ENCODE measurements at regions not wholly inside any gene's neighbourhood (a gene's known extent, or its start where the extent isn't known, plus 50 kb on each side); places are given as distances from the start of the nearest gene placed in this dataset.

GRCh38 chr15:39313881-39314280, 267.0 kb upstream of the THBS1 start:
- ChIA-PET CTCF (no interaction called here), POLR2A (no interaction called here)
- in situ Hi-C loops (cut with HindIII; ENCODE audit: low pct_unique_long_range_greater_than_20kb, low sequenced_read_pairs): no loop called here
- no peaks in the 10 kb centered on the region for H3K27me3 ChIP-seq (ENCODE audit: control insufficient read depth, insufficient read depth, low read length)
- DNase-seq (ENCODE audit: low read depth, low spot score) (no peak), ATAC-seq (no peak)
- no TSS peak for BruUV-seq (replicated peaks)
- no peaks in the 10 kb centered on the region for H3K9me3 ChIP-seq (ENCODE audit: control insufficient read depth, insufficient read depth, low read depth, low read length)
- intact Hi-C loops (cut with micrococcal nuclease; ENCODE audit: unreplicated experiment): no loop called here
- TF ChIP-seq CTCF (IDR thresholded peaks at IDR 0.05) (no peak), POLR2AphosphoS5 (IDR thresholded peaks at IDR 0.05; ENCODE audit: low read depth, low read length) (no peak), SIN3A (IDR thresholded peaks at IDR 0.05; ENCODE audit: borderline replicate concordance, insufficient read depth, low read depth, low read length) (no peak)
- TF ChIP-seq, protein P1, sequence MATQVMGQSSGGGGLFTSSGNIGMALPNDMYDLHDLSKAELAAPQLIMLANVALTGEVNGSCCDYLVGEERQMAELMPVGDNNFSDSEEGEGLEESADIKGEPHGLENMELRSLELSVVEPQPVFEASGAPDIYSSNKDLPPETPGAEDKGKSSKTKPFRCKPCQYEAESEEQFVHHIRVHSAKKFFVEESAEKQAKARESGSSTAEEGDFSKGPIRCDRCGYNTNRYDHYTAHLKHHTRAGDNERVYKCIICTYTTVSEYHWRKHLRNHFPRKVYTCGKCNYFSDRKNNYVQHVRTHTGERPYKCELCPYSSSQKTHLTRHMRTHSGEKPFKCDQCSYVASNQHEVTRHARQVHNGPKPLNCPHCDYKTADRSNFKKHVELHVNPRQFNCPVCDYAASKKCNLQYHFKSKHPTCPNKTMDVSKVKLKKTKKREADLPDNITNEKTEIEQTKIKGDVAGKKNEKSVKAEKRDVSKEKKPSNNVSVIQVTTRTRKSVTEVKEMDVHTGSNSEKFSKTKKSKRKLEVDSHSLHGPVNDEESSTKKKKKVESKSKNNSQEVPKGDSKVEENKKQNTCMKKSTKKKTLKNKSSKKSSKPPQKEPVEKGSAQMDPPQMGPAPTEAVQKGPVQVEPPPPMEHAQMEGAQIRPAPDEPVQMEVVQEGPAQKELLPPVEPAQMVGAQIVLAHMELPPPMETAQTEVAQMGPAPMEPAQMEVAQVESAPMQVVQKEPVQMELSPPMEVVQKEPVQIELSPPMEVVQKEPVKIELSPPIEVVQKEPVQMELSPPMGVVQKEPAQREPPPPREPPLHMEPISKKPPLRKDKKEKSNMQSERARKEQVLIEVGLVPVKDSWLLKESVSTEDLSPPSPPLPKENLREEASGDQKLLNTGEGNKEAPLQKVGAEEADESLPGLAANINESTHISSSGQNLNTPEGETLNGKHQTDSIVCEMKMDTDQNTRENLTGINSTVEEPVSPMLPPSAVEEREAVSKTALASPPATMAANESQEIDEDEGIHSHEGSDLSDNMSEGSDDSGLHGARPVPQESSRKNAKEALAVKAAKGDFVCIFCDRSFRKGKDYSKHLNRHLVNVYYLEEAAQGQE (IDR thresholded peaks at IDR 0.05; ENCODE audit: insufficient read depth in 1 of 2, low read depth in 2 of 2, low read length in 1 of 2): no peak
- H3K27ac ChIP-seq (ENCODE audit: low read length): no peak overlapping the region
- no peak overlapping the region for H3K4me3 ChIP-seq (ENCODE audit: low read depth in 2 of 2, low read length in 2 of 2)
- H3K4me1 ChIP-seq (ENCODE audit: control insufficient read depth, insufficient read depth, low read length): no peaks in the 10 kb centered on the region
- no peaks in the 10 kb centered on the region for H3K36me3 ChIP-seq (ENCODE audit: control insufficient read depth, insufficient read depth, low read length)

GRCh38 chr15:39315206-39315850, 265.6 kb upstream of the THBS1 start:
- in situ Hi-C loops (cut with HindIII; ENCODE audit: low pct_unique_long_range_greater_than_20kb, low sequenced_read_pairs): no loop called here
- H3K27me3 ChIP-seq (ENCODE audit: control insufficient read depth, insufficient read depth, low read length): no peaks in the 10 kb centered on the region
- H3K36me3 ChIP-seq (ENCODE audit: control insufficient read depth, insufficient read depth, low read length): no peaks in the 10 kb centered on the region
- intact Hi-C loops (cut with micrococcal nuclease; ENCODE audit: unreplicated experiment): no loop called here
- no TSS peak for BruUV-seq (replicated peaks)
- ChIA-PET POLR2A (no interaction called here), CTCF (no interaction called here)
- no peak for TF ChIP-seq POLR2AphosphoS5 (IDR thresholded peaks at IDR 0.05; ENCODE audit: low read depth, low read length)
- TF ChIP-seq SIN3A (IDR thresholded peaks at IDR 0.05; ENCODE audit: borderline replicate concordance, insufficient read depth, low read depth, low read length): no peak
- no peak for TF ChIP-seq CTCF (IDR thresholded peaks at IDR 0.05)
- TF ChIP-seq, protein P1 (IDR thresholded peaks at IDR 0.05; ENCODE audit: insufficient read depth in 1 of 2, low read depth in 2 of 2, low read length in 1 of 2): no peak
- TF ChIP-seq TCF7L2 (IDR thresholded peaks at IDR 0.05; ENCODE audit: low read depth, low read length): no peak
- H3K4me3 ChIP-seq (ENCODE audit: low read depth in 2 of 2, low read length in 2 of 2): no peak overlapping the region
- no peaks in the 10 kb centered on the region for H3K9me3 ChIP-seq (ENCODE audit: control insufficient read depth, insufficient read depth, low read depth, low read length)
- no peak for ATAC-seq
- H3K4me1 ChIP-seq (ENCODE audit: control insufficient read depth, insufficient read depth, low read length): no peaks in the 10 kb centered on the region
- H3K27ac ChIP-seq (ENCODE audit: low read length): no peak overlapping the region
- DNase-seq (ENCODE audit: low read depth, low spot score): no peak

Data from Panc1 (cell line).